ENCODE measurements at regions not wholly inside any gene's neighbourhood (a gene's known extent, or its start where the extent isn't known, plus 50 kb on each side); places are given as distances from the start of the nearest gene placed in this dataset.

- TF ChIP-seq CTCF (IDR thresholded peaks at IDR 0.05) (no peak), POLR2A (IDR thresholded peaks at IDR 0.05) (no peak)
Measured at GRCh38 chr4:144223149-144223548, 82.6 kb upstream of the GYPA start.
